Activated CD8-positive, alpha-beta T cell treated with anti-CD3 and anti-CD28 coated beads for 36 hours (primary cell): ENCODE measurements at regions not wholly inside any gene's neighbourhood (a gene's known extent, or its start where the extent isn't known, plus 50 kb on each side); places are given as distances from the start of the nearest gene placed in this dataset.

ENCODE experiments used
- ATAC-seq: fragments of 200-7000 bp; cut with Tn5 transposase; one replicate; pipeline ENCODE4 v1.10.0; 2021; ENCODE audit warnings: mild to moderate bottlenecking, moderate library complexity
- CTCF ChIA-PET: fragments of 350-600 bp; sonication (Branson Sonifier 250); formaldehyde crosslinking; loops from one replicate; lab custom pipeline; 2021; ENCODE audit warnings: antibody characterized with exemption; lab: Charles Lee
- POLR2A ChIA-PET: fragments of 350-600 bp; sonication (Branson Sonifier 250); formaldehyde crosslinking; loops from one replicate; lab custom pipeline; 2021; ENCODE audit warnings: antibody characterized with exemption; lab: Charles Lee
- DNase-seq: peaks from one replicate; pipeline ENCODE4 v3.0.0-alpha.2; 2020
- H3K27ac Mint-ChIP-seq: one replicate; pipeline ENCODE4 v1.8.0; 2021; ENCODE audit warnings: mild to moderate bottlenecking, mixed read lengths
- H3K27me3 Mint-ChIP-seq: one replicate; pipeline ENCODE4 v1.8.0; 2021; ENCODE audit warnings: mixed read lengths
- H3K36me3 Mint-ChIP-seq: one replicate; pipeline ENCODE4 v1.8.0; 2021; ENCODE audit warnings: low read depth, mixed read lengths
- H3K4me1 Mint-ChIP-seq: one replicate; pipeline ENCODE4 v1.8.0; 2021; ENCODE audit warnings: low read depth, mixed read lengths
- H3K4me3 Mint-ChIP-seq: one replicate; pipeline ENCODE4 v1.8.0; 2021; ENCODE audit warnings: mild to moderate bottlenecking, moderate library complexity, mixed read lengths
- H3K9me3 Mint-ChIP-seq: one replicate; pipeline ENCODE4 v1.8.0; 2021; ENCODE audit warnings: mixed read lengths
- CTCF ChIP-seq: fragments of 200-600 bp; IDR thresholded peaks from one replicate; pipeline ENCODE4 v1.8.0; 2022; ENCODE audit warnings: antibody characterized with exemption, mild to moderate bottlenecking
- intact Hi-C: fragments of 100-400 bp; cut with micrococcal nuclease; formaldehyde crosslinking; loops from one replicate; pipeline ENCODE4 v1.10.0; 2022

- ATAC-seq: no peak
- H3K9me3 Mint-ChIP-seq: no peaks in the 10 kb centered on the region
- ChIA-PET CTCF (no interaction called here), POLR2A (no interaction called here)
- no peak overlapping the region for H3K4me3 Mint-ChIP-seq
- intact Hi-C loops: no loop called here
- no peaks in the 10 kb centered on the region for H3K4me1 Mint-ChIP-seq
- peak; percentile 52 for DNase-seq
- no peak for TF ChIP-seq CTCF
- no peak overlapping the region for H3K27ac Mint-ChIP-seq
- no peaks in the 10 kb centered on the region for H3K36me3 Mint-ChIP-seq
- no peaks in the 10 kb centered on the region for H3K27me3 Mint-ChIP-seq
Measured at GRCh38 chr13:99796175-99796819, 175.3 kb downstream of the ZIC5 start.

- Mint-ChIP-seq H3K4me1 (no peaks in the 10 kb centered on the region), H3K27ac (no peak overlapping the region), H3K4me3 (no peak overlapping the region), H3K27me3 (no peaks in the 10 kb centered on the region), H3K9me3 (no peaks in the 10 kb centered on the region), H3K36me3 (peaks cover 8% of the 10 kb centered on the region)
- intact Hi-C loops: no loop called here
- ChIA-PET CTCF (no interaction called here), POLR2A (no interaction called here)
- DNase-seq (no peak), ATAC-seq (no peak)
- no peak for TF ChIP-seq CTCF
Measured at GRCh38 chr13:99792079-99792921, 179.3 kb downstream of the ZIC5 start.

- intact Hi-C loops: no loop called here
- H3K27me3 Mint-ChIP-seq: no peaks in the 10 kb centered on the region
- no peak overlapping the region for H3K4me3 Mint-ChIP-seq
- ATAC-seq: no peak
- TF ChIP-seq CTCF: no peak
- CTCF ChIA-PET: interaction anchor here (0.6 kb wide), 1 partner anchor 96 kb away, joined by 3 read pairs; no protein-coding TSS in a partner anchor
- no peak overlapping the region for H3K27ac Mint-ChIP-seq
- POLR2A ChIA-PET: no interaction called here
- DNase-seq: no peak
- H3K36me3 Mint-ChIP-seq: peaks cover 11% of the 10 kb centered on the region
- peaks cover 9% of the 10 kb centered on the region for H3K9me3 Mint-ChIP-seq
- H3K4me1 Mint-ChIP-seq: no peaks in the 10 kb centered on the region
Measured at GRCh38 chr13:99782669-99783068, 188.9 kb downstream of the ZIC5 start.

- H3K27me3 Mint-ChIP-seq: no peaks in the 10 kb centered on the region
- H3K4me3 Mint-ChIP-seq: no peak overlapping the region
- intact Hi-C loops: no loop called here
- no peak for TF ChIP-seq CTCF
- POLR2A ChIA-PET: interaction anchor here (1.0 kb wide), 1 partner anchor 9 kb away, joined by 3 read pairs; no protein-coding TSS in a partner anchor
- DNase-seq: no peak
- CTCF ChIA-PET: no interaction called here
- no peaks in the 10 kb centered on the region for H3K4me1 Mint-ChIP-seq
- H3K27ac Mint-ChIP-seq: no peak overlapping the region
- peaks cover 9% of the 10 kb centered on the region for H3K36me3 Mint-ChIP-seq
- ATAC-seq: no peak
- H3K9me3 Mint-ChIP-seq: peaks cover 5% of the 10 kb centered on the region
Measured at GRCh38 chr13:99778500-99778899, 193.1 kb downstream of the ZIC5 start.

- intact Hi-C loops: no loop called here
- ChIA-PET POLR2A (no interaction called here), CTCF (no interaction called here)
- Mint-ChIP-seq H3K9me3 (peaks cover 5% of the 10 kb centered on the region), H3K4me3 (no peak overlapping the region), H3K36me3 (peaks cover 13% of the 10 kb centered on the region), H3K4me1 (no peaks in the 10 kb centered on the region), H3K27me3 (no peaks in the 10 kb centered on the region), H3K27ac (no peak overlapping the region)
- TF ChIP-seq CTCF: no peak
- no peak for DNase-seq
- ATAC-seq: no peak
Measured at GRCh38 chr13:99777873-99778272, 193.7 kb downstream of the ZIC5 start.
